WI38 (cell line): ENCODE measurements at regions not wholly inside any gene's neighbourhood (a gene's known extent, or its start where the extent isn't known, plus 50 kb on each side); places are given as distances from the start of the nearest gene placed in this dataset.
"Not testable (repeated sequence)": the region's sequence is repeated elsewhere in the genome, so short reads cannot be mapped to it uniquely, and the experiment has no call there.

ENCODE experiments used
- H3K4me3 ChIP-seq: 2 replicates; pipeline ENCODE4 v1.5.1; 2011; ENCODE audit warnings: low read depth, mild to moderate bottlenecking, control low read depth, low read length
- CTCF ChIP-seq: IDR thresholded peaks from 2 replicates; pipeline ENCODE4 v1.5.1; 2012; ENCODE audit warnings: low read depth, mild to moderate bottlenecking, control low read depth, low read length

GRCh38 chr1:213621077-213621476 lies 366.7 kb upstream of the PROX1 start:
- no peak overlapping the region for H3K4me3 ChIP-seq
- TF ChIP-seq CTCF: no peak

GRCh38 chr1:213622365-213623063 lies 365.3 kb upstream of the PROX1 start:
- TF ChIP-seq CTCF: no peak
- H3K4me3 ChIP-seq: no peak overlapping the region

GRCh38 chr1:213623064-213623581 lies 364.6 kb upstream of the PROX1 start:
- no peak overlapping the region for H3K4me3 ChIP-seq
- TF ChIP-seq CTCF: no peak

- H3K4me3 ChIP-seq: no peak overlapping the region
- TF ChIP-seq CTCF: no peak
Measured at GRCh38 chr1:213623862-213624261, 363.9 kb upstream of the PROX1 start.

GRCh38 chr1:213636778-213637177 lies 351.0 kb upstream of the PROX1 start:
- not testable (repeated sequence) for H3K4me3 ChIP-seq

GRCh38 chr1:213641312-213641711 lies 346.5 kb upstream of the PROX1 start:
- no peak overlapping the region for H3K4me3 ChIP-seq
- TF ChIP-seq CTCF: no peak

GRCh38 chr1:213643360-213643759 lies 344.4 kb upstream of the PROX1 start:
- H3K4me3 ChIP-seq: no peak overlapping the region
- TF ChIP-seq CTCF: no peak
